Spinal cord (tissue), 9 donors: ENCODE measurements at regions not wholly inside any gene's neighbourhood (a gene's known extent, or its start where the extent isn't known, plus 50 kb on each side); places are given as distances from the start of the nearest gene placed in this dataset.

Experiments used
- DNase-seq, 6 donors: peaks; one replicate each; pipeline versions ENCODE4 v3.0.0 to v3.0.0-alpha.2; 2013 to 2015; ENCODE audit warnings: low spot score in 6 of 6, low read depth in 4 of 6
- H3K27ac ChIP-seq: one replicate; pipeline ENCODE4 v1.5.1; 2013; ENCODE audit warnings: low read depth, low read length, control low read depth
- H3K27me3 ChIP-seq: one replicate; pipeline ENCODE4 v1.6.1; 2013; ENCODE audit warnings: low read length; ENCODE audit not compliant: control insufficient read depth, insufficient read depth
- H3K36me3 ChIP-seq: one replicate; pipeline ENCODE4 v1.6.1; 2013; ENCODE audit warnings: low read length; ENCODE audit not compliant: control insufficient read depth, insufficient read depth
- H3K4me1 ChIP-seq: one replicate; pipeline ENCODE4 v1.6.1; 2013; ENCODE audit warnings: low read length; ENCODE audit not compliant: control insufficient read depth, insufficient read depth
- H3K4me3 ChIP-seq: one replicate; pipeline ENCODE4 v1.5.1; 2013; ENCODE audit warnings: low read depth, low read length, control low read depth
- H3K9me3 ChIP-seq: one replicate; pipeline ENCODE4 v1.6.1; 2013; ENCODE audit warnings: low read length; ENCODE audit not compliant: control insufficient read depth, insufficient read depth
- WGBS: methylation state at CpG from one replicate; pipeline ENCODE4 v1.1.5; 2013; ENCODE audit warnings: missing lambda C conversion rate; ENCODE audit not compliant: insufficient coverage; 5-methylcytosine and 5-hydroxymethylcytosine counted together
- donor health status: healthy.

GRCh38 chr5:52564587-52564986 lies 223.1 kb upstream of the ITGA1 start:
- no peaks in the 10 kb centered on the region for H3K27me3 ChIP-seq
- H3K27ac ChIP-seq = no peak overlapping the region
- no peaks in the 10 kb centered on the region for H3K36me3 ChIP-seq
- H3K9me3 ChIP-seq = no peaks in the 10 kb centered on the region
- no peak for DNase-seq
- H3K4me1 ChIP-seq = no peaks in the 10 kb centered on the region
- H3K4me3 ChIP-seq = no peak overlapping the region

GRCh38 chr5:52577546-52577945 lies 210.2 kb upstream of the ITGA1 start:
- Histone ChIP-seq H3K27me3 (no peaks in the 10 kb centered on the region), H3K4me1 (no peaks in the 10 kb centered on the region), H3K27ac (no peak overlapping the region), H3K9me3 (no peaks in the 10 kb centered on the region), H3K4me3 (no peak overlapping the region), H3K36me3 (no peaks in the 10 kb centered on the region)
- no peak for DNase-seq
- WGBS = 83% methylated on average over 1 of the region's 2 CpGs

- no peak for DNase-seq
- Histone ChIP-seq H3K4me1 (no peaks in the 10 kb centered on the region), H3K4me3 (no peak overlapping the region), H3K36me3 (no peaks in the 10 kb centered on the region), H3K27me3 (no peaks in the 10 kb centered on the region), H3K9me3 (no peaks in the 10 kb centered on the region), H3K27ac (no peak overlapping the region)
- no CpG with 5 or more reads among the region's 3 CpGs for WGBS
Measured at GRCh38 chr5:52579391-52579790, 208.3 kb upstream of the ITGA1 start.

GRCh38 chr5:52580921-52581320 lies 206.8 kb upstream of the ITGA1 start:
- H3K9me3 ChIP-seq = no peaks in the 10 kb centered on the region
- no peaks in the 10 kb centered on the region for H3K27me3 ChIP-seq
- H3K4me3 ChIP-seq = no peak overlapping the region
- no peak for DNase-seq
- WGBS = 78% methylated on average over 1 of the region's 2 CpGs
- no peak overlapping the region for H3K27ac ChIP-seq
- H3K4me1 ChIP-seq = no peaks in the 10 kb centered on the region
- H3K36me3 ChIP-seq = no peaks in the 10 kb centered on the region

- Histone ChIP-seq H3K4me3 (no peak overlapping the region), H3K4me1 (no peaks in the 10 kb centered on the region), H3K36me3 (no peaks in the 10 kb centered on the region), H3K9me3 (no peaks in the 10 kb centered on the region), H3K27ac (no peak overlapping the region), H3K27me3 (no peaks in the 10 kb centered on the region)
- DNase-seq = no peak
- 67% methylated on average over 1 of the region's 3 CpGs for WGBS
Measured at GRCh38 chr5:52582313-52582712, 205.4 kb upstream of the ITGA1 start.

- Histone ChIP-seq H3K27me3 (no peaks in the 10 kb centered on the region), H3K4me1 (no peaks in the 10 kb centered on the region), H3K36me3 (no peaks in the 10 kb centered on the region), H3K27ac (no peak overlapping the region), H3K9me3 (no peaks in the 10 kb centered on the region), H3K4me3 (no peak overlapping the region)
- DNase-seq = no peak
Measured at GRCh38 chr5:52587131-52587530, 200.6 kb upstream of the ITGA1 start.

- H3K27me3 ChIP-seq = no peaks in the 10 kb centered on the region
- H3K36me3 ChIP-seq = no peaks in the 10 kb centered on the region
- no peak overlapping the region for H3K4me3 ChIP-seq
- no peaks in the 10 kb centered on the region for H3K4me1 ChIP-seq
- WGBS = 82% methylated on average over 1 of the region's 2 CpGs
- H3K9me3 ChIP-seq = no peaks in the 10 kb centered on the region
- no peak overlapping the region for H3K27ac ChIP-seq
- no peak for DNase-seq
Measured at GRCh38 chr5:52597625-52598024, 190.1 kb upstream of the ITGA1 start.

GRCh38 chr5:52598968-52599367 lies 188.7 kb upstream of the ITGA1 start:
- WGBS = 57% methylated on average over 3 of the region's 5 CpGs
- Histone ChIP-seq H3K9me3 (no peaks in the 10 kb centered on the region), H3K27me3 (no peaks in the 10 kb centered on the region), H3K27ac (no peak overlapping the region), H3K4me1 (no peaks in the 10 kb centered on the region), H3K4me3 (no peak overlapping the region), H3K36me3 (no peaks in the 10 kb centered on the region)
- peak in 1 of 6 donors; percentile 65 for DNase-seq

- H3K9me3 ChIP-seq = no peaks in the 10 kb centered on the region
- H3K27me3 ChIP-seq = no peaks in the 10 kb centered on the region
- WGBS = no CpG with 5 or more reads among the region's 5 CpGs
- peak in 1 of 6 donors; percentile 38 for DNase-seq
- no peaks in the 10 kb centered on the region for H3K4me1 ChIP-seq
- H3K36me3 ChIP-seq = no peaks in the 10 kb centered on the region
- H3K4me3 ChIP-seq = no peak overlapping the region
- H3K27ac ChIP-seq = no peak overlapping the region
Measured at GRCh38 chr5:52603778-52604554, 183.8 kb upstream of the ITGA1 start.
